Vagina (tissue), 2 donors: ENCODE measurements at regions not wholly inside any gene's neighbourhood (a gene's known extent, or its start where the extent isn't known, plus 50 kb on each side); places are given as distances from the start of the nearest gene placed in this dataset.

Source experiments
- CTCF ChIP-seq, 3 experiments: fragments of 450-650 bp in 2 of 3; fragments of 200-600 bp in 1 of 3; sonication (generic) in 1 of 3; IDR thresholded peaks; one replicate each; pipeline ENCODE4 v1.5.1; 2017 to 2019; ENCODE audit warnings: antibody characterized with exemption in 3 of 3, mild to moderate bottlenecking in 2 of 3, moderate library complexity in 2 of 3
- POLR2A ChIP-seq, 2 donors: fragments of 450-650 bp; IDR thresholded peaks; one replicate each; pipeline ENCODE4 v1.6.1; 2017; ENCODE audit warnings: antibody characterized with exemption in 2 of 2, mild to moderate bottlenecking in 2 of 2, moderate library complexity in 2 of 2
- POLR2AphosphoS5 ChIP-seq, 2 donors: sonication (generic); formaldehyde crosslinking; IDR thresholded peaks; one replicate each; pipeline ENCODE4 v1.9.0; 2017; ENCODE audit warnings: antibody characterized with exemption in 2 of 2, mild to moderate bottlenecking in 2 of 2, low read depth in 1 of 2; ENCODE audit not compliant: insufficient read depth in 1 of 2

GRCh38 chr11:98657711-98658110 is 363.0 kb upstream of the CNTN5 start:
- TF ChIP-seq POLR2A (IDR thresholded peaks at IDR 0.05): no peak
- TF ChIP-seq CTCF (IDR thresholded peaks at IDR 0.05): no peak
- no peak for TF ChIP-seq POLR2AphosphoS5 (IDR thresholded peaks at IDR 0.05; ENCODE audit: insufficient read depth in 1 of 2, low read depth in 1 of 2)
